GM12878 (cell line): ENCODE measurements at regions not wholly inside any gene's neighbourhood (a gene's known extent, or its start where the extent isn't known, plus 50 kb on each side); places are given as distances from the start of the nearest gene placed in this dataset.

Experiments used
- ATAC-seq: fragments of 200-7000 bp; cut with Tn5 transposase; 3 replicates; pipeline ENCODE4 v1.9.1; 2020; ENCODE audit warnings: mild to moderate bottlenecking, moderate library complexity
- BruUV-seq: library from RNA; stranded (reverse); fragments of 400-500 nt; replicated peaks from 2 replicates; lab custom pipeline; 2021; lab: Mats Ljungman, UMichigan
- CTCF ChIA-PET: fragments of 300-600 bp; sonication (Branson Sonifier 250); formaldehyde crosslinking; extraction: SDS; loops from one replicate; lab custom pipeline; 2021; ENCODE audit warnings: inconsistent platforms; lab: Yijun Ruan, JAX
- POLR2A ChIA-PET: fragments of 350-600 bp; formaldehyde crosslinking; extraction: SDS; loops from one replicate; lab custom pipeline; 2021; ENCODE audit warnings: inconsistent platforms; lab: Charles Lee
- RAD21 ChIA-PET: fragments of 300-600 bp; sonication (Branson Sonifier 250); formaldehyde crosslinking; loops from one replicate; lab custom pipeline; 2023; ENCODE audit warnings: antibody characterized with exemption; ENCODE audit not compliant: unreplicated experiment; lab: Charles Lee
- SMC1A ChIA-PET: fragments of 300-600 bp; sonication (Branson Sonifier 250); formaldehyde crosslinking; loops from one replicate; lab custom pipeline; 2023; ENCODE audit not compliant: unreplicated experiment, uncharacterized antibody; lab: Charles Lee
- DNase-seq: peaks from one replicate; pipeline ENCODE4 v3.0.0-alpha.2; 2011; ENCODE audit warnings: low read depth, low spot score
- FAIRE-seq: peaks from 3 replicates; lab custom pipeline; 2011; peaks lifted over from hg19 to GRCh38; lab: Jason Lieb, UNC
- H2AFZ ChIP-seq: 2 replicates; pipeline ENCODE4 v1.6.0; 2011; ENCODE audit warnings: low read depth, low read length, control low read depth; ENCODE audit not compliant: control insufficient read depth
- H3K27ac ChIP-seq: 2 replicates; pipeline ENCODE4 v1.5.1; 2011; ENCODE audit warnings: control low read depth; ENCODE audit not compliant: control insufficient read depth, insufficient read depth
- H3K27me3 ChIP-seq, 2 experiments: replicated peaks in 1 of 2; 2 replicates each; pipeline versions ENCODE4 v1.6.0 to v1.6.1; 2011; ENCODE audit warnings: low read length in 1 of 2; ENCODE audit not compliant: control insufficient read depth in 2 of 2, insufficient read depth in 2 of 2
- H3K36me3 ChIP-seq, 2 experiments: 2 replicates each; pipeline ENCODE4 v1.5.1; 2011; ENCODE audit warnings: low read length in 1 of 2; ENCODE audit not compliant: control insufficient read depth in 2 of 2, insufficient read depth in 2 of 2
- H3K4me1 ChIP-seq: 2 replicates; pipeline ENCODE4 v1.6.1; 2011; ENCODE audit warnings: mild to moderate bottlenecking, low read length, moderate library complexity, mixed read lengths; ENCODE audit not compliant: control insufficient read depth, insufficient read depth
- H3K4me2 ChIP-seq: 2 replicates; pipeline ENCODE4 v1.6.0; 2011; ENCODE audit warnings: control low read depth; ENCODE audit not compliant: control insufficient read depth, insufficient read depth
- H3K4me3 ChIP-seq: fragments of 200-600 bp; sonication (generic); 2 replicates; pipeline ENCODE4 v1.5.1; 2016
- H3K79me2 ChIP-seq: 2 replicates; pipeline ENCODE4 v1.6.0; 2011; ENCODE audit warnings: low read length; ENCODE audit not compliant: control insufficient read depth, insufficient read depth
- H3K9ac ChIP-seq: 2 replicates; pipeline ENCODE4 v1.8.0; 2011; ENCODE audit warnings: low read length, control low read depth, mixed read lengths; ENCODE audit not compliant: control insufficient read depth, insufficient read depth
- H3K9me3 ChIP-seq: replicated peaks from 3 replicates; pipeline ENCODE4 v1.5.1; 2011; ENCODE audit warnings: mild to moderate bottlenecking, low read length; ENCODE audit not compliant: control insufficient read depth, insufficient read depth
- H4K20me1 ChIP-seq: 2 replicates; pipeline ENCODE4 v1.6.0; 2011; ENCODE audit not compliant: control insufficient read depth, insufficient read depth
- BCL3 ChIP-seq: IDR thresholded peaks from 2 replicates; pipeline ENCODE4 v1.6.1; 2011; ENCODE audit warnings: borderline replicate concordance, low read depth, mild to moderate bottlenecking, moderate library complexity, low read length; ENCODE audit not compliant: insufficient read depth, poor library complexity, severe bottlenecking
- EED ChIP-seq: sonication (generic); IDR thresholded peaks from 2 replicates; pipeline ENCODE4 v1.6.1; 2016; ENCODE audit warnings: antibody characterized with exemption, low read depth
- ELK1 ChIP-seq: IDR thresholded peaks from 2 replicates; pipeline ENCODE4 v1.6.1; 2012; ENCODE audit warnings: low read depth, low read length, improper control_type of control experiment
- EZH2 ChIP-seq: IDR thresholded peaks from 2 replicates; pipeline ENCODE4 v1.6.1; 2012; ENCODE audit warnings: low read depth, mild to moderate bottlenecking, control low read depth, inconsistent platforms, low read length, borderline replicate concordance; ENCODE audit not compliant: control insufficient read depth
- FOXK2 ChIP-seq: fragments of 450-650 bp; IDR thresholded peaks from 2 replicates; pipeline ENCODE4 v1.6.1; 2017; ENCODE audit warnings: mild to moderate bottlenecking, moderate library complexity
- IKZF2 ChIP-seq, 2 experiments: fragments of 450-650 bp; IDR thresholded peaks; 2 replicates each; pipeline ENCODE4 v1.6.1; 2017; ENCODE audit warnings: mild to moderate bottlenecking in 2 of 2, moderate library complexity in 2 of 2
- IRF4 ChIP-seq: IDR thresholded peaks from 2 replicates; pipeline ENCODE4 v1.6.1; 2011; ENCODE audit warnings: low read depth, low read length
- POLR2A ChIP-seq: IDR thresholded peaks from 2 replicates; pipeline ENCODE4 v1.6.1; 2011; ENCODE audit warnings: low read depth, mild to moderate bottlenecking, low read length
- SMAD5 ChIP-seq: IDR thresholded peaks from 2 replicates; pipeline ENCODE4 v1.6.1; 2016; ENCODE audit warnings: antibody characterized with exemption, low read depth
- USF2 ChIP-seq: IDR thresholded peaks from 2 replicates; pipeline ENCODE4 v1.6.1; 2011; ENCODE audit warnings: low read depth, low read length, improper control_type of control experiment, borderline replicate concordance
- WGBS: methylation state at CpG from one replicate; pipeline ENCODE4 v1.1.6; 2016; ENCODE audit warnings: low lambda C conversion rate; ENCODE audit not compliant: insufficient replicate concordance, insufficient coverage; ENCODE audit errors: missing lambda C conversion rate; 5-methylcytosine and 5-hydroxymethylcytosine counted together
- in situ Hi-C: fragments of 300-500 bp; cut with MboI; formaldehyde crosslinking; loops from 9 replicates; pipeline ENCODE4 v1.14.3; 2018; ENCODE audit warnings: mixed read lengths
- intact Hi-C: fragments of 100-400 bp; cut with micrococcal nuclease; formaldehyde crosslinking; loops from one replicate; pipeline ENCODE4 v1.14.2; 2022; ENCODE audit not compliant: unreplicated experiment

GRCh38 chr6:163949431-163949830, 534.9 kb downstream of the QKI start (continued):
- TF ChIP-seq EED = no peak

GRCh38 chr6:163948250-163948649, 533.7 kb downstream of the QKI start:
- no peak overlapping the region for H3K27ac ChIP-seq
- no peak overlapping the region for H3K4me3 ChIP-seq
- no peaks in the 10 kb centered on the region for H3K4me1 ChIP-seq
- H3K79me2 ChIP-seq = no peaks in the 10 kb centered on the region
- WGBS = 41% methylated on average over 5 of the region's 5 CpGs
- SMC1A ChIA-PET = no interaction called here
- H3K9ac ChIP-seq = no peak overlapping the region
- H3K9me3 ChIP-seq = no peaks in the 10 kb centered on the region
- FAIRE-seq (no peak), ATAC-seq (no peak), DNase-seq (no peak)
- RAD21 ChIA-PET = no interaction called here
- H2AFZ ChIP-seq = no peak overlapping the region
- in situ Hi-C loops = no loop called here
- no peaks in the 10 kb centered on the region for H3K27me3 ChIP-seq
- no peaks in the 10 kb centered on the region for H4K20me1 ChIP-seq
- no TSS peak for BruUV-seq
- TF ChIP-seq FOXK2 = no peak
- no peak for TF ChIP-seq IRF4
- H3K36me3 ChIP-seq = no peaks in the 10 kb centered on the region
- intact Hi-C loops = no loop called here
- CTCF ChIA-PET = no interaction called here
- no peak overlapping the region for H3K4me2 ChIP-seq
- POLR2A ChIA-PET = no interaction called here

GRCh38 chr6:163947276-163947675, 532.8 kb downstream of the QKI start:
- no peaks in the 10 kb centered on the region for H3K27me3 ChIP-seq
- no peak overlapping the region for H3K27ac ChIP-seq
- WGBS = 83% methylated on average over 3 of the region's 3 CpGs
- ChIA-PET CTCF (no interaction called here), RAD21 (no interaction called here), POLR2A (interaction anchor here (0.6 kb wide), 1 partner anchor 1347 kb away, joined by 3 read pairs; no protein-coding TSS in a partner anchor), SMC1A (interaction anchor here (1.1 kb wide), 2 partner anchors 20 to 371 kb away, joined by 3 read pairs; no protein-coding TSS in a partner anchor)
- no TSS peak for BruUV-seq
- in situ Hi-C loops = no loop called here
- no peak for ATAC-seq
- H3K36me3 ChIP-seq = no peaks in the 10 kb centered on the region
- no peak for FAIRE-seq
- no peaks in the 10 kb centered on the region for H3K9me3 ChIP-seq
- no peaks in the 10 kb centered on the region for H3K4me1 ChIP-seq
- intact Hi-C loops = no loop called here
- H3K9ac ChIP-seq = no peak overlapping the region
- H3K79me2 ChIP-seq = no peaks in the 10 kb centered on the region
- no peak overlapping the region for H2AFZ ChIP-seq
- no peak overlapping the region for H3K4me3 ChIP-seq
- TF ChIP-seq ELK1 (no peak), POLR2A (no peak), SMAD5 (no peak), EZH2 (no peak), USF2 (no peak), IKZF2 (IDR thresholded peaks at IDR 0.05) (no peak), BCL3 (no peak)
- no peaks in the 10 kb centered on the region for H4K20me1 ChIP-seq
- no peak overlapping the region for H3K4me2 ChIP-seq
- DNase-seq = no peak
